Ovary (tissue), 7 donors: ENCODE measurements at regions not wholly inside any gene's neighbourhood (a gene's known extent, or its start where the extent isn't known, plus 50 kb on each side); places are given as distances from the start of the nearest gene placed in this dataset.
A peak's percentile ranks its signal among the peaks of the same experiment; 100 is the strongest.

Source experiments
- DNase-seq, 5 donors: peaks; one replicate each; pipeline ENCODE4 v3.0.0-alpha.2; 2019 to 2020
- H3K27ac ChIP-seq, 2 donors: fragments of 200-600 bp; one replicate each; pipeline versions ENCODE4 v1.5.1 to v1.8.0; 2019 to 2022
- H3K27me3 ChIP-seq: fragments of 200-600 bp; one replicate; pipeline ENCODE4 v1.8.0; 2022
- H3K36me3 ChIP-seq: fragments of 200-600 bp; sonication (generic); one replicate; pipeline ENCODE4 v1.5.1; 2019
- H3K4me1 ChIP-seq: one replicate; pipeline ENCODE4 v1.8.1; 2013; ENCODE audit warnings: mild to moderate bottlenecking, moderate library complexity; ENCODE audit not compliant: insufficient read depth
- H3K4me3 ChIP-seq: fragments of 200-600 bp; sonication (generic); one replicate; pipeline ENCODE4 v1.5.1; 2017
- H3K9me3 ChIP-seq, 2 donors: fragments of 200-600 bp in 1 of 2; sonication (generic) in 1 of 2; one replicate each; pipeline versions ENCODE4 v1.5.1 to v1.8.1; 2013 to 2019; ENCODE audit warnings: mild to moderate bottlenecking in 1 of 2, moderate library complexity in 1 of 2
- CTCF ChIP-seq, 3 donors: fragments of 450-650 bp in 2 of 3; fragments of 200-600 bp in 1 of 3; IDR thresholded peaks; one replicate each; pipeline versions ENCODE4 v1.5.1 to v1.8.0; 2016 to 2022; ENCODE audit warnings: antibody characterized with exemption in 3 of 3, mild to moderate bottlenecking in 1 of 3
- EP300 ChIP-seq: sonication (generic); formaldehyde crosslinking; IDR thresholded peaks from one replicate; pipeline ENCODE4 v1.6.1; 2017; ENCODE audit warnings: antibody characterized with exemption
- POLR2A ChIP-seq: fragments of 450-650 bp; IDR thresholded peaks from one replicate; pipeline ENCODE4 v1.6.1; 2017; ENCODE audit warnings: antibody characterized with exemption, mild to moderate bottlenecking, moderate library complexity
- WGBS, 3 donors: extraction: QIAGEN DNeasy Blood & Tissue Kit in 1 of 3; methylation state at CpG; one replicate each; pipeline versions ENCODE4 v1.1.5 to v1.1.7; 2013 to 2017; 5-methylcytosine and 5-hydroxymethylcytosine counted together
- intact Hi-C, 4 donors: fragments of 100-400 bp; cut with DNase I; formaldehyde crosslinking; loops; one replicate each; pipeline versions ENCODE4 v1.11.0 to v1.15.1; 2022 to 2023
- donor health status: DM: no; HTN: no; CAD: no; lungs with moderate emphysema.
- donor health status: DM: no; HTN: no; CAD: no.
- donor health status: Bipolar disorder and iron deficiency.
- donor health status: DM: no; HTN: no; CAD: no.
- donor health status: DM: yes; HTN: yes; CAD: no.

- WGBS, 3 donors = 62 to 66% (median 62%) methylated on average over 4 of the region's 4 CpGs
- no peaks in the 10 kb centered on the region for H3K4me1 ChIP-seq
- intact Hi-C loops = no loop called here
- H3K9me3 ChIP-seq = no peaks in the 10 kb centered on the region
- H3K27me3 ChIP-seq = no peaks in the 10 kb centered on the region
- H3K27ac ChIP-seq = no peak overlapping the region
- TF ChIP-seq CTCF (IDR thresholded peaks at IDR 0.05) = no peak
- TF ChIP-seq POLR2A = no peak
- TF ChIP-seq EP300 = no peak
- H3K4me3 ChIP-seq = no peak overlapping the region
- H3K36me3 ChIP-seq = no peaks in the 10 kb centered on the region
- no peak for DNase-seq
These were observed 300.7 kb upstream of the ZNF32 start for GRCh38 chr10:43949351-43949750.

GRCh38 chr10:43946445-43946844, 297.8 kb upstream of the ZNF32 start:
- WGBS, 3 donors = 96 to 98% (median 96%) methylated on average over 10 of the region's 10 CpGs
- DNase-seq = no peak

GRCh38 chr10:43945908-43946307, 297.2 kb upstream of the ZNF32 start:
- Histone ChIP-seq H3K4me1 (peaks cover 1% of the 10 kb centered on the region), H3K36me3 (no peaks in the 10 kb centered on the region), H3K9me3 (no peaks in the 10 kb centered on the region), H3K4me3 (no peak overlapping the region), H3K27me3 (no peaks in the 10 kb centered on the region), H3K27ac (no peak overlapping the region)
- TF ChIP-seq POLR2A (no peak), EP300 (no peak), CTCF (IDR thresholded peaks at IDR 0.05) (no peak)
- intact Hi-C loops = no loop called here
- 90 to 97% (median 96%) methylated on average over 4 of the region's 4 CpGs for WGBS, 3 donors
- peak in 1 of 5 donors; percentile 1 for DNase-seq

More at GRCh38 chr10:43946445-43946844, 297.8 kb upstream of the ZNF32 start:
- Histone ChIP-seq H3K27ac (no peak overlapping the region), H3K4me3 (no peak overlapping the region), H3K9me3 (no peaks in the 10 kb centered on the region), H3K4me1 (no peaks in the 10 kb centered on the region), H3K27me3 (no peaks in the 10 kb centered on the region), H3K36me3 (no peaks in the 10 kb centered on the region)
- TF ChIP-seq POLR2A (no peak), CTCF (IDR thresholded peaks at IDR 0.05) (no peak), EP300 (no peak)
- intact Hi-C loops = no loop called here

- TF ChIP-seq CTCF (IDR thresholded peaks at IDR 0.05) = no peak
- no peak for TF ChIP-seq POLR2A
- TF ChIP-seq EP300 = no peak
- Histone ChIP-seq H3K4me1 (peaks cover 8% of the 10 kb centered on the region), H3K27me3 (no peaks in the 10 kb centered on the region), H3K36me3 (no peaks in the 10 kb centered on the region), H3K9me3 (no peaks in the 10 kb centered on the region), H3K27ac (no peak overlapping the region), H3K4me3 (no peak overlapping the region)
- WGBS, 3 donors = 92 to 96% (median 94%) methylated on average over 8 of the region's 8 CpGs
- DNase-seq = peak in 1 of 5 donors; percentile 4
- intact Hi-C loops = no loop called here
These were observed 296.5 kb upstream of the ZNF32 start for GRCh38 chr10:43945094-43945730.
